NCI-H526 treated with DMSO at 0.1 percent for 48 hours (cell line): ENCODE measurements at regions not wholly inside any gene's neighbourhood (a gene's known extent, or its start where the extent isn't known, plus 50 kb on each side); places are given as distances from the start of the nearest gene placed in this dataset.
A peak's percentile ranks its signal among the peaks of the same experiment; 100 is the strongest.
"Not testable (repeated sequence)": the region's sequence is repeated elsewhere in the genome, so short reads cannot be mapped to it uniquely, and the experiment has no call there.

Source experiments
- DNase-seq: peaks from one replicate; lab custom pipeline; 2025; lab: John Stamatoyannopoulos, UW

- not testable (repeated sequence) for DNase-seq
Observed at GRCh38 chr7:76117306-76117991, 69.5 kb downstream of the MDH2 start.

- not testable (repeated sequence) for DNase-seq
Observed at GRCh38 chr7:76118253-76119036, 70.5 kb downstream of the MDH2 start.

- DNase-seq: peak; percentile 99
Observed at GRCh38 chr7:76121044-76121443, 73.1 kb downstream of the MDH2 start.

- DNase-seq: no peak
Observed at GRCh38 chr7:76122516-76123239, 74.8 kb downstream of the MDH2 start.

GRCh38 chr7:76123316-76123715 lies 75.4 kb downstream of the MDH2 start:
- DNase-seq: no peak

GRCh38 chr7:76125560-76125959 lies 76.1 kb upstream of the SRRM3 start:
- no peak for DNase-seq

GRCh38 chr7:76126632-76127031 lies 75.1 kb upstream of the SRRM3 start:
- DNase-seq: no peak

- no peak for DNase-seq
Observed at GRCh38 chr7:76129366-76129765, 72.3 kb upstream of the SRRM3 start.

GRCh38 chr7:76129836-76130235 lies 71.9 kb upstream of the SRRM3 start:
- DNase-seq: no peak

GRCh38 chr7:76130661-76131060 lies 71.0 kb upstream of the SRRM3 start:
- DNase-seq: peak; percentile 69

- not testable (repeated sequence) for DNase-seq
Observed at GRCh38 chr7:76131887-76132286, 69.8 kb upstream of the SRRM3 start.

- no peak for DNase-seq
Observed at GRCh38 chr7:76133164-76133775, 68.4 kb upstream of the SRRM3 start.

GRCh38 chr7:76133839-76134238 lies 67.9 kb upstream of the SRRM3 start:
- no peak for DNase-seq

- DNase-seq: not testable (repeated sequence)
Observed at GRCh38 chr7:76135263-76135662, 66.4 kb upstream of the SRRM3 start.

GRCh38 chr7:76138577-76139313 lies 63.0 kb upstream of the SRRM3 start:
- DNase-seq: not testable (repeated sequence)

- no peak for DNase-seq
Observed at GRCh38 chr7:76139670-76140069, 62.0 kb upstream of the SRRM3 start.

GRCh38 chr7:76140259-76140658 lies 61.4 kb upstream of the SRRM3 start:
- DNase-seq: not testable (repeated sequence)

GRCh38 chr7:76142861-76143260 lies 58.8 kb upstream of the SRRM3 start:
- DNase-seq: no peak

GRCh38 chr7:76144664-76145270 lies 56.9 kb upstream of the SRRM3 start:
- not testable (repeated sequence) for DNase-seq

- DNase-seq: no peak
Observed at GRCh38 chr7:76146374-76146773, 55.3 kb upstream of the SRRM3 start.

GRCh38 chr7:76148947-76149346 lies 52.7 kb upstream of the SRRM3 start:
- not testable (repeated sequence) for DNase-seq
